GM12878 (cell line): ENCODE measurements at regions not wholly inside any gene's neighbourhood (a gene's known extent, or its start where the extent isn't known, plus 50 kb on each side); places are given as distances from the start of the nearest gene placed in this dataset.

Experiments
- ATAC-seq: fragments of 200-7000 bp; cut with Tn5 transposase; 3 replicates; pipeline ENCODE4 v1.9.1; 2020; ENCODE audit warnings: mild to moderate bottlenecking, moderate library complexity
- BruUV-seq: library from RNA; stranded (reverse); fragments of 400-500 nt; replicated peaks from 2 replicates; lab custom pipeline; 2021; lab: Mats Ljungman, UMichigan
- CTCF ChIA-PET: fragments of 300-600 bp; sonication (Branson Sonifier 250); formaldehyde crosslinking; extraction: SDS; loops from one replicate; lab custom pipeline; 2021; ENCODE audit warnings: inconsistent platforms; lab: Yijun Ruan, JAX
- POLR2A ChIA-PET: fragments of 350-600 bp; formaldehyde crosslinking; extraction: SDS; loops from one replicate; lab custom pipeline; 2021; ENCODE audit warnings: inconsistent platforms; lab: Charles Lee
- RAD21 ChIA-PET: fragments of 300-600 bp; sonication (Branson Sonifier 250); formaldehyde crosslinking; loops from one replicate; lab custom pipeline; 2023; ENCODE audit warnings: antibody characterized with exemption; ENCODE audit not compliant: unreplicated experiment; lab: Charles Lee
- SMC1A ChIA-PET: fragments of 300-600 bp; sonication (Branson Sonifier 250); formaldehyde crosslinking; loops from one replicate; lab custom pipeline; 2023; ENCODE audit not compliant: unreplicated experiment, uncharacterized antibody; lab: Charles Lee
- DNase-seq: peaks from one replicate; pipeline ENCODE4 v3.0.0-alpha.2; 2011; ENCODE audit warnings: low read depth, low spot score
- FAIRE-seq: peaks from 3 replicates; lab custom pipeline; 2011; peaks lifted over from hg19 to GRCh38; lab: Jason Lieb, UNC
- H2AFZ ChIP-seq: 2 replicates; pipeline ENCODE4 v1.6.0; 2011; ENCODE audit warnings: low read depth, low read length, control low read depth; ENCODE audit not compliant: control insufficient read depth
- H3K27ac ChIP-seq: 2 replicates; pipeline ENCODE4 v1.5.1; 2011; ENCODE audit warnings: control low read depth; ENCODE audit not compliant: control insufficient read depth, insufficient read depth
- H3K27me3 ChIP-seq, 2 experiments: replicated peaks in 1 of 2; 2 replicates each; pipeline versions ENCODE4 v1.6.0 to v1.6.1; 2011; ENCODE audit warnings: low read length in 1 of 2; ENCODE audit not compliant: control insufficient read depth in 2 of 2, insufficient read depth in 2 of 2
- H3K36me3 ChIP-seq, 2 experiments: 2 replicates each; pipeline ENCODE4 v1.5.1; 2011; ENCODE audit warnings: low read length in 1 of 2; ENCODE audit not compliant: control insufficient read depth in 2 of 2, insufficient read depth in 2 of 2
- H3K4me1 ChIP-seq: 2 replicates; pipeline ENCODE4 v1.6.1; 2011; ENCODE audit warnings: mild to moderate bottlenecking, low read length, moderate library complexity, mixed read lengths; ENCODE audit not compliant: control insufficient read depth, insufficient read depth
- H3K4me2 ChIP-seq: 2 replicates; pipeline ENCODE4 v1.6.0; 2011; ENCODE audit warnings: control low read depth; ENCODE audit not compliant: control insufficient read depth, insufficient read depth
- H3K4me3 ChIP-seq: fragments of 200-600 bp; sonication (generic); 2 replicates; pipeline ENCODE4 v1.5.1; 2016
- H3K79me2 ChIP-seq: 2 replicates; pipeline ENCODE4 v1.6.0; 2011; ENCODE audit warnings: low read length; ENCODE audit not compliant: control insufficient read depth, insufficient read depth
- H3K9ac ChIP-seq: 2 replicates; pipeline ENCODE4 v1.8.0; 2011; ENCODE audit warnings: low read length, control low read depth, mixed read lengths; ENCODE audit not compliant: control insufficient read depth, insufficient read depth
- H3K9me3 ChIP-seq: replicated peaks from 3 replicates; pipeline ENCODE4 v1.5.1; 2011; ENCODE audit warnings: mild to moderate bottlenecking, low read length; ENCODE audit not compliant: control insufficient read depth, insufficient read depth
- H4K20me1 ChIP-seq: 2 replicates; pipeline ENCODE4 v1.6.0; 2011; ENCODE audit not compliant: control insufficient read depth, insufficient read depth
- BHLHE40 ChIP-seq, 2 experiments: fragments of 450-650 bp in 1 of 2; IDR thresholded peaks; 2 replicates each; pipeline ENCODE4 v1.6.1; 2011 to 2017; ENCODE audit warnings: low read depth in 2 of 2, borderline replicate concordance in 1 of 2, improper control_type of control experiment in 1 of 2, low read length in 1 of 2, mild to moderate bottlenecking in 1 of 2
- CHD4 ChIP-seq: fragments of 200-600 bp; sonication (generic); IDR thresholded peaks from 2 replicates; pipeline ENCODE4 v1.6.1; 2016; ENCODE audit warnings: mild to moderate bottlenecking
- EED ChIP-seq: sonication (generic); IDR thresholded peaks from 2 replicates; pipeline ENCODE4 v1.6.1; 2016; ENCODE audit warnings: antibody characterized with exemption, low read depth
- EP300 ChIP-seq, 2 experiments: fragments of 150-350 bp in 1 of 2; IDR thresholded peaks; 2 replicates each; pipeline ENCODE4 v1.6.1; 2011 to 2012; ENCODE audit warnings: low read depth in 2 of 2, low read length in 2 of 2, borderline replicate concordance in 1 of 2, improper control_type of control experiment in 1 of 2, inconsistent platforms in 1 of 2; ENCODE audit not compliant: control insufficient read depth in 1 of 2
- FOS ChIP-seq: IDR thresholded peaks from 3 replicates; pipeline ENCODE4 v1.6.1; 2011; ENCODE audit warnings: borderline replicate concordance; ENCODE audit not compliant: insufficient read length; ENCODE audit errors: extremely low read depth
- GABPA ChIP-seq: IDR thresholded peaks from 2 replicates; pipeline ENCODE4 v1.6.1; 2014; ENCODE audit warnings: antibody characterized with exemption, low read depth, mild to moderate bottlenecking, inconsistent platforms
- IKZF1 ChIP-seq: fragments of 450-650 bp; conservative IDR thresholded peaks from 2 replicates; pipeline ENCODE4 v1.6.1; 2017; ENCODE audit warnings: antibody characterized with exemption, mild to moderate bottlenecking
- MEF2B ChIP-seq: fragments of 450-650 bp; IDR thresholded peaks from 2 replicates; pipeline ENCODE4 v1.6.1; 2018; ENCODE audit warnings: mild to moderate bottlenecking, moderate library complexity; ENCODE audit not compliant: partially characterized antibody, poor library complexity, severe bottlenecking
- MTA2 ChIP-seq: fragments of 450-650 bp; IDR thresholded peaks from 2 replicates; pipeline ENCODE4 v1.6.1; 2016; ENCODE audit warnings: low read depth, mild to moderate bottlenecking, moderate library complexity
- NFYB ChIP-seq: IDR thresholded peaks from 2 replicates; pipeline ENCODE4 v1.6.1; 2011; ENCODE audit warnings: low read depth, mild to moderate bottlenecking, low read length, improper control_type of control experiment, moderate library complexity; ENCODE audit not compliant: insufficient read depth
- RUNX3 ChIP-seq: IDR thresholded peaks from 2 replicates; pipeline ENCODE4 v1.6.1; 2012; ENCODE audit warnings: low read length, inconsistent platforms
- TAF1 ChIP-seq: IDR thresholded peaks from 2 replicates; pipeline ENCODE4 v1.6.1; 2011; ENCODE audit warnings: mild to moderate bottlenecking, low read depth, low read length, borderline replicate concordance
- TCF12 ChIP-seq: IDR thresholded peaks from 2 replicates; pipeline ENCODE4 v1.6.1; 2011; ENCODE audit warnings: low read depth, mild to moderate bottlenecking, low read length
- ZNF24 ChIP-seq: fragments of 450-650 bp; IDR thresholded peaks from 2 replicates; pipeline ENCODE4 v1.6.1; 2017; ENCODE audit warnings: antibody characterized with exemption, mild to moderate bottlenecking
- ZNF384 ChIP-seq: IDR thresholded peaks from 2 replicates; pipeline ENCODE4 v1.6.1; 2012; ENCODE audit warnings: low read depth, mild to moderate bottlenecking, low read length, improper control_type of control experiment, borderline replicate concordance
- WGBS: methylation state at CpG from one replicate; pipeline ENCODE4 v1.1.6; 2016; ENCODE audit warnings: low lambda C conversion rate; ENCODE audit not compliant: insufficient replicate concordance, insufficient coverage; ENCODE audit errors: missing lambda C conversion rate; 5-methylcytosine and 5-hydroxymethylcytosine counted together
- in situ Hi-C: fragments of 300-500 bp; cut with MboI; formaldehyde crosslinking; loops from 9 replicates; pipeline ENCODE4 v1.14.3; 2018; ENCODE audit warnings: mixed read lengths
- intact Hi-C: fragments of 100-400 bp; cut with micrococcal nuclease; formaldehyde crosslinking; loops from one replicate; pipeline ENCODE4 v1.14.2; 2022; ENCODE audit not compliant: unreplicated experiment
- TF ChIP-seq, protein P1 (sequence below): fragments of 450-650 bp; IDR thresholded peaks from 2 replicates; pipeline ENCODE4 v1.6.1; 2016; ENCODE audit warnings: mild to moderate bottlenecking, moderate library complexity, borderline replicate concordance

GRCh38 chr3:166195808-166196207 is 358.6 kb upstream of the BCHE start:
- no peak for FAIRE-seq
- Histone ChIP-seq H4K20me1 (no peaks in the 10 kb centered on the region), H3K9ac (no peak overlapping the region), H3K27me3 (no peaks in the 10 kb centered on the region), H3K4me2 (no peak overlapping the region), H3K4me3 (no peak overlapping the region), H3K9me3 (no peaks in the 10 kb centered on the region), H3K4me1 (no peaks in the 10 kb centered on the region), H3K36me3 (no peaks in the 10 kb centered on the region), H3K79me2 (no peaks in the 10 kb centered on the region), H3K27ac (no peak overlapping the region), H2AFZ (no peak overlapping the region)
- TF ChIP-seq ZNF24 (no peak), EED (no peak), FOS (no peak)
- no peak for DNase-seq
- ChIA-PET RAD21 (no interaction called here), SMC1A (no interaction called here), POLR2A (no interaction called here), CTCF (no interaction called here)
- 0% methylated on average over 2 of the region's 2 CpGs for WGBS
- intact Hi-C loops (no loop called here), in situ Hi-C loops (no loop called here)
- ATAC-seq, result no peak
- BruUV-seq, result no TSS peak

- Histone ChIP-seq H3K79me2 (no peaks in the 10 kb centered on the region), H3K9me3 (no peaks in the 10 kb centered on the region), H2AFZ (no peak overlapping the region), H3K27ac (no peak overlapping the region), H4K20me1 (no peaks in the 10 kb centered on the region), H3K4me2 (no peak overlapping the region), H3K27me3 (no peaks in the 10 kb centered on the region), H3K9ac (no peak overlapping the region), H3K4me1 (no peaks in the 10 kb centered on the region), H3K4me3 (no peak overlapping the region), H3K36me3 (no peaks in the 10 kb centered on the region)
- in situ Hi-C loops, result no loop called here
- BruUV-seq, result no TSS peak
- 5% methylated on average over 2 of the region's 2 CpGs for WGBS
- DNase-seq (no peak), FAIRE-seq (no peak), ATAC-seq (no peak)
- ChIA-PET CTCF (no interaction called here), RAD21 (no interaction called here), POLR2A (interaction anchor here (0.5 kb wide), 1 partner anchor 296 kb away, joined by 3 read pairs; no protein-coding TSS in a partner anchor), SMC1A (no interaction called here)
- intact Hi-C loops, result no loop called here
- TF ChIP-seq GABPA (no peak), IKZF1 (no peak), NFYB (no peak), RUNX3 (no peak), ZNF384 (no peak), MEF2B (no peak), BHLHE40 (IDR thresholded peaks at IDR 0.05; ENCODE audit: borderline replicate concordance in 1 of 2, low read depth in 2 of 2, low read length in 1 of 2) (no peak), CHD4 (no peak), TCF12 (no peak), MTA2 (no peak), EP300 (IDR thresholded peaks at IDR 0.05; ENCODE audit: borderline replicate concordance in 1 of 2, control insufficient read depth in 1 of 2, low read depth in 2 of 2, low read length in 2 of 2) (no peak), TAF1 (no peak)
- TF ChIP-seq, protein P1, sequence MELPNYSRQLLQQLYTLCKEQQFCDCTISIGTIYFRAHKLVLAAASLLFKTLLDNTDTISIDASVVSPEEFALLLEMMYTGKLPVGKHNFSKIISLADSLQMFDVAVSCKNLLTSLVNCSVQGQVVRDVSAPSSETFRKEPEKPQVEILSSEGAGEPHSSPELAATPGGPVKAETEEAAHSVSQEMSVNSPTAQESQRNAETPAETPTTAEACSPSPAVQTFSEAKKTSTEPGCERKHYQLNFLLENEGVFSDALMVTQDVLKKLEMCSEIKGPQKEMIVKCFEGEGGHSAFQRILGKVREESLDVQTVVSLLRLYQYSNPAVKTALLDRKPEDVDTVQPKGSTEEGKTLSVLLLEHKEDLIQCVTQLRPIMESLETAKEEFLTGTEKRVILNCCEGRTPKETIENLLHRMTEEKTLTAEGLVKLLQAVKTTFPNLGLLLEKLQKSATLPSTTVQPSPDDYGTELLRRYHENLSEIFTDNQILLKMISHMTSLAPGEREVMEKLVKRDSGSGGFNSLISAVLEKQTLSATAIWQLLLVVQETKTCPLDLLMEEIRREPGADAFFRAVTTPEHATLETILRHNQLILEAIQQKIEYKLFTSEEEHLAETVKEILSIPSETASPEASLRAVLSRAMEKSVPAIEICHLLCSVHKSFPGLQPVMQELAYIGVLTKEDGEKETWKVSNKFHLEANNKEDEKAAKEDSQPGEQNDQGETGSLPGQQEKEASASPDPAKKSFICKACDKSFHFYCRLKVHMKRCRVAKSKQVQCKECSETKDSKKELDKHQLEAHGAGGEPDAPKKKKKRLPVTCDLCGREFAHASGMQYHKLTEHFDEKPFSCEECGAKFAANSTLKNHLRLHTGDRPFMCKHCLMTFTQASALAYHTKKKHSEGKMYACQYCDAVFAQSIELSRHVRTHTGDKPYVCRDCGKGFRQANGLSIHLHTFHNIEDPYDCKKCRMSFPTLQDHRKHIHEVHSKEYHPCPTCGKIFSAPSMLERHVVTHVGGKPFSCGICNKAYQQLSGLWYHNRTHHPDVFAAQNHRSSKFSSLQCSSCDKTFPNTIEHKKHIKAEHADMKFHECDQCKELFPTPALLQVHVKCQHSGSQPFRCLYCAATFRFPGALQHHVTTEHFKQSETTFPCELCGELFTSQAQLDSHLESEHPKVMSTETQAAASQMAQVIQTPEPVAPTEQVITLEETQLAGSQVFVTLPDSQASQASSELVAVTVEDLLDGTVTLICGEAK, result no peak
Observed at GRCh38 chr3:166191411-166191810, 354.2 kb upstream of the BCHE start.
